GM19455 (cell line): ENCODE measurements at regions not wholly inside any gene's neighbourhood (a gene's known extent, or its start where the extent isn't known, plus 50 kb on each side); places are given as distances from the start of the nearest gene placed in this dataset.

Source experiments
- ATAC-seq: cut with Tn5 transposase; IDR thresholded peaks from one replicate; pipeline ENCODE4 v1.9.1; 2021; ENCODE audit not compliant: unreplicated experiment

GRCh38 chr4:43341741-43342140, 449.2 kb downstream of the GRXCR1 start:
- no peak for ATAC-seq

GRCh38 chr4:43343298-43343697, 450.8 kb downstream of the GRXCR1 start:
- ATAC-seq: no peak

- no peak for ATAC-seq
Measured at GRCh38 chr4:43345323-43345925, 452.9 kb downstream of the GRXCR1 start.

GRCh38 chr4:43348591-43348990, 456.1 kb downstream of the GRXCR1 start:
- no peak for ATAC-seq

GRCh38 chr4:43351970-43352806, 459.7 kb downstream of the GRXCR1 start:
- no peak for ATAC-seq

- ATAC-seq: no peak
Measured at GRCh38 chr4:43352859-43353258, 460.3 kb downstream of the GRXCR1 start.

GRCh38 chr4:43353552-43353951, 461.0 kb downstream of the GRXCR1 start:
- no peak for ATAC-seq

- no peak for ATAC-seq
Measured at GRCh38 chr4:43356786-43357185, 464.3 kb downstream of the GRXCR1 start.

GRCh38 chr4:43357252-43357974, 464.9 kb downstream of the GRXCR1 start:
- no peak for ATAC-seq

- ATAC-seq: no peak
Measured at GRCh38 chr4:43360296-43360695, 467.8 kb downstream of the GRXCR1 start.

GRCh38 chr4:43362875-43363636, 470.5 kb downstream of the GRXCR1 start:
- no peak for ATAC-seq

GRCh38 chr4:43369036-43369594, 476.6 kb downstream of the GRXCR1 start:
- ATAC-seq: no peak

- ATAC-seq: no peak
Measured at GRCh38 chr4:43373201-43373600, 480.7 kb downstream of the GRXCR1 start.

GRCh38 chr4:43374216-43374751, 481.8 kb downstream of the GRXCR1 start:
- no peak for ATAC-seq

GRCh38 chr4:43379016-43379415, 486.5 kb downstream of the GRXCR1 start:
- ATAC-seq: no peak

GRCh38 chr4:43380093-43380492, 487.6 kb downstream of the GRXCR1 start:
- ATAC-seq: no peak

GRCh38 chr4:43391069-43391468, 498.6 kb downstream of the GRXCR1 start:
- ATAC-seq: no peak

- no peak for ATAC-seq
Measured at GRCh38 chr4:43394976-43395375, 502.5 kb downstream of the GRXCR1 start.

- ATAC-seq: no peak
Measured at GRCh38 chr4:43399726-43400125, 507.2 kb downstream of the GRXCR1 start.

- no peak for ATAC-seq
Measured at GRCh38 chr4:43402393-43402792, 509.9 kb downstream of the GRXCR1 start.

GRCh38 chr4:43410636-43411035, 518.1 kb downstream of the GRXCR1 start:
- ATAC-seq: no peak
